GM23338 (cell line): ENCODE measurements at regions not wholly inside any gene's neighbourhood (a gene's known extent, or its start where the extent isn't known, plus 50 kb on each side); places are given as distances from the start of the nearest gene placed in this dataset.

Source experiments
- ATAC-seq: fragments of 200-7000 bp; cut with Tn5 transposase; 3 replicates; pipeline ENCODE4 v1.9.1; 2020
- DNase-seq: peaks from one replicate; pipeline ENCODE4 v3.0.0-alpha.2; 2015; ENCODE audit warnings: low spot score
- H2AFZ ChIP-seq: fragments of 200-600 bp; sonication (generic); 2 replicates; pipeline ENCODE4 v1.8.0; 2016; ENCODE audit warnings: antibody characterized with exemption, mild to moderate bottlenecking, moderate library complexity
- H3F3A ChIP-seq: fragments of 200-600 bp; sonication (generic); replicated peaks from 2 replicates; pipeline ENCODE4 v1.8.0; 2017; ENCODE audit warnings: antibody characterized with exemption, mixed run types, low read depth
- H3K27ac ChIP-seq: fragments of 200-600 bp; sonication (generic); 2 replicates; pipeline ENCODE4 v1.6.1; 2016; ENCODE audit warnings: low read depth
- H3K27me3 ChIP-seq: fragments of 200-600 bp; sonication (generic); 2 replicates; pipeline ENCODE4 v1.8.0; 2016; ENCODE audit warnings: mild to moderate bottlenecking, mixed run types, moderate library complexity; ENCODE audit not compliant: insufficient read depth
- H3K36me3 ChIP-seq: fragments of 200-600 bp; sonication (generic); 2 replicates; pipeline ENCODE4 v1.8.0; 2016; ENCODE audit warnings: mild to moderate bottlenecking; ENCODE audit not compliant: insufficient read depth
- H3K4me1 ChIP-seq: fragments of 200-600 bp; sonication (generic); 2 replicates; pipeline ENCODE4 v1.8.0; 2016; ENCODE audit warnings: mild to moderate bottlenecking, moderate library complexity; ENCODE audit not compliant: insufficient read depth
- H3K4me2 ChIP-seq: fragments of 200-600 bp; sonication (generic); 2 replicates; pipeline ENCODE4 v1.7.1; 2017; ENCODE audit warnings: mixed run types
- H3K4me3 ChIP-seq: fragments of 200-600 bp; sonication (generic); 2 replicates; pipeline ENCODE4 v1.6.1; 2016; ENCODE audit warnings: mixed run types
- H3K79me2 ChIP-seq: fragments of 200-600 bp; sonication (generic); replicated peaks from 2 replicates; pipeline ENCODE4 v1.8.0; 2017; ENCODE audit warnings: mild to moderate bottlenecking; ENCODE audit not compliant: insufficient read depth
- H3K9me2 ChIP-seq: fragments of 200-600 bp; sonication (generic); 2 replicates; pipeline ENCODE4 v1.8.0; 2017; ENCODE audit not compliant: insufficient read depth
- H4K20me1 ChIP-seq: fragments of 200-600 bp; sonication (generic); replicated peaks from 2 replicates; pipeline ENCODE4 v1.8.0; 2017; ENCODE audit warnings: mild to moderate bottlenecking; ENCODE audit not compliant: insufficient read depth
- H3K27ac Mint-ChIP-seq: 2 replicates; pipeline ENCODE4 v1.8.0; 2020; ENCODE audit warnings: inconsistent platforms, mild to moderate bottlenecking, moderate library complexity, mixed read lengths
- H3K27me3 Mint-ChIP-seq: 3 replicates; pipeline ENCODE4 v1.8.0; 2022; ENCODE audit warnings: low read depth, mild to moderate bottlenecking, moderate library complexity, mixed read lengths, inconsistent platforms; ENCODE audit not compliant: insufficient read depth, poor library complexity
- H3K36me3 Mint-ChIP-seq: 3 replicates; pipeline ENCODE4 v1.8.0; 2021; ENCODE audit warnings: low read depth, mild to moderate bottlenecking, inconsistent platforms, moderate library complexity, mixed read lengths
- H3K4me1 Mint-ChIP-seq: 3 replicates; pipeline ENCODE4 v1.8.0; 2020; ENCODE audit warnings: mild to moderate bottlenecking, inconsistent platforms, mixed read lengths
- H3K4me3 Mint-ChIP-seq: 3 replicates; pipeline ENCODE4 v1.8.0; 2021; ENCODE audit warnings: moderate library complexity, mild to moderate bottlenecking, inconsistent platforms, mixed read lengths
- H3K9me3 Mint-ChIP-seq: 3 replicates; pipeline ENCODE4 v1.8.0; 2020; ENCODE audit warnings: moderate library complexity, mild to moderate bottlenecking, inconsistent platforms, mixed read lengths
- CREB1 ChIP-seq: fragments of 250-450 bp; sonication (Bioruptor Pico); IDR thresholded peaks from 2 replicates; pipeline ENCODE4 v1.5.0; 2020; ENCODE audit warnings: low read depth, mild to moderate bottlenecking, moderate library complexity
- EZH2 ChIP-seq: fragments of 200-600 bp; sonication (generic); IDR thresholded peaks from one replicate; pipeline ENCODE4 v1.8.0; 2017; ENCODE audit warnings: antibody characterized with exemption, mild to moderate bottlenecking, low read depth; ENCODE audit not compliant: unreplicated experiment
- EZH2phosphoT487 ChIP-seq: fragments of 200-600 bp; sonication (generic); IDR thresholded peaks from one replicate; pipeline ENCODE4 v1.8.1; 2018; ENCODE audit warnings: antibody characterized with exemption; ENCODE audit not compliant: unreplicated experiment
- JUNB ChIP-seq: IDR thresholded peaks from one replicate; pipeline ENCODE4 v1.6.1; 2016; ENCODE audit warnings: antibody characterized with exemption; ENCODE audit not compliant: unreplicated experiment
- POLR2AphosphoS5 ChIP-seq: IDR thresholded peaks from 2 replicates; pipeline ENCODE4 v1.6.1; 2016; ENCODE audit warnings: antibody characterized with exemption, low read depth
- STAT1 ChIP-seq: IDR thresholded peaks from one replicate; pipeline ENCODE4 v1.6.1; 2016; ENCODE audit warnings: antibody characterized with exemption; ENCODE audit not compliant: unreplicated experiment
- ZNF114 ChIP-seq: fragments of 250-450 bp; sonication (Bioruptor Pico); IDR thresholded peaks from 2 replicates; pipeline ENCODE4 v1.5.0; 2020; ENCODE audit warnings: mild to moderate bottlenecking, moderate library complexity
- ZNF331 ChIP-seq: fragments of 250-450 bp; sonication (Bioruptor Pico); IDR thresholded peaks from 2 replicates; pipeline ENCODE4 v1.5.0; 2020; ENCODE audit warnings: low read depth, mild to moderate bottlenecking, moderate library complexity
- TF ChIP-seq, protein P1 (sequence below), 2 experiments: fragments of 200-600 bp in 1 of 2; sonication (generic) in 1 of 2; conservative IDR thresholded peaks; 2 replicates each; pipeline versions ENCODE4 v1.5.1 to v1.6.1; 2016 to 2017; ENCODE audit warnings: antibody characterized with exemption in 2 of 2, low read depth in 2 of 2, mild to moderate bottlenecking in 2 of 2, moderate library complexity in 1 of 2
- TF ChIP-seq, protein P2 (sequence below): IDR thresholded peaks from one replicate; pipeline ENCODE4 v1.6.1; 2018; ENCODE audit warnings: antibody characterized with exemption; ENCODE audit not compliant: unreplicated experiment
- TF ChIP-seq, protein P3 (sequence below): IDR thresholded peaks from 2 replicates; pipeline ENCODE4 v1.6.1; 2016; ENCODE audit warnings: antibody characterized with exemption
- TF ChIP-seq, protein P4 (sequence below): fragments of 250-450 bp; sonication (Bioruptor Pico); IDR thresholded peaks from 2 replicates; pipeline ENCODE4 v1.5.0; 2020; ENCODE audit warnings: mild to moderate bottlenecking, moderate library complexity

DNA sequence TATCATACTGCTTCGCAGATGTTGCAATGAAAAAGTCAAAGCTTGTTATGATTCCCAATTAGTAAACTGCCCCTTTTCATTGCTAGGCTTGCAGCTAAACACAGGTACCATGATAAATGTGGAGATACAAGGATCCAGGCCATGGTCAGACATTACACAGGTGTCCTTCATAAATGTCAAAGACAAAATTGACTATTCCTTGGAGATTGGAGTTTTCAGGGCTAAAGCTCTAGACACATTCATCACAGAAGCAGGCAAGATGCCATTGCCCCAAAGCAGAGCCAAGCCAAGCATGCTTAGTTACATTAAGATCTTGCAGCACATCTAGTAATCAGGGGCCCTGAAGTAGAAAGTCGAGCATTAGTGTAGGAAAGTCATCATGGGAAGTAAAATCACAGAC is 111.3 kb upstream of the INTU start (continued):
- TF ChIP-seq, protein P1, sequence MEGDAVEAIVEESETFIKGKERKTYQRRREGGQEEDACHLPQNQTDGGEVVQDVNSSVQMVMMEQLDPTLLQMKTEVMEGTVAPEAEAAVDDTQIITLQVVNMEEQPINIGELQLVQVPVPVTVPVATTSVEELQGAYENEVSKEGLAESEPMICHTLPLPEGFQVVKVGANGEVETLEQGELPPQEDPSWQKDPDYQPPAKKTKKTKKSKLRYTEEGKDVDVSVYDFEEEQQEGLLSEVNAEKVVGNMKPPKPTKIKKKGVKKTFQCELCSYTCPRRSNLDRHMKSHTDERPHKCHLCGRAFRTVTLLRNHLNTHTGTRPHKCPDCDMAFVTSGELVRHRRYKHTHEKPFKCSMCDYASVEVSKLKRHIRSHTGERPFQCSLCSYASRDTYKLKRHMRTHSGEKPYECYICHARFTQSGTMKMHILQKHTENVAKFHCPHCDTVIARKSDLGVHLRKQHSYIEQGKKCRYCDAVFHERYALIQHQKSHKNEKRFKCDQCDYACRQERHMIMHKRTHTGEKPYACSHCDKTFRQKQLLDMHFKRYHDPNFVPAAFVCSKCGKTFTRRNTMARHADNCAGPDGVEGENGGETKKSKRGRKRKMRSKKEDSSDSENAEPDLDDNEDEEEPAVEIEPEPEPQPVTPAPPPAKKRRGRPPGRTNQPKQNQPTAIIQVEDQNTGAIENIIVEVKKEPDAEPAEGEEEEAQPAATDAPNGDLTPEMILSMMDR (conservative IDR thresholded peaks at IDR 0.05; ENCODE audit: low read depth in 2 of 2): no peak
- no peak for TF ChIP-seq JUNB
- no peak for TF ChIP-seq ZNF114 (CRISPR knock-in tag)
- TF ChIP-seq EZH2: no peak
- TF ChIP-seq, protein P2, sequence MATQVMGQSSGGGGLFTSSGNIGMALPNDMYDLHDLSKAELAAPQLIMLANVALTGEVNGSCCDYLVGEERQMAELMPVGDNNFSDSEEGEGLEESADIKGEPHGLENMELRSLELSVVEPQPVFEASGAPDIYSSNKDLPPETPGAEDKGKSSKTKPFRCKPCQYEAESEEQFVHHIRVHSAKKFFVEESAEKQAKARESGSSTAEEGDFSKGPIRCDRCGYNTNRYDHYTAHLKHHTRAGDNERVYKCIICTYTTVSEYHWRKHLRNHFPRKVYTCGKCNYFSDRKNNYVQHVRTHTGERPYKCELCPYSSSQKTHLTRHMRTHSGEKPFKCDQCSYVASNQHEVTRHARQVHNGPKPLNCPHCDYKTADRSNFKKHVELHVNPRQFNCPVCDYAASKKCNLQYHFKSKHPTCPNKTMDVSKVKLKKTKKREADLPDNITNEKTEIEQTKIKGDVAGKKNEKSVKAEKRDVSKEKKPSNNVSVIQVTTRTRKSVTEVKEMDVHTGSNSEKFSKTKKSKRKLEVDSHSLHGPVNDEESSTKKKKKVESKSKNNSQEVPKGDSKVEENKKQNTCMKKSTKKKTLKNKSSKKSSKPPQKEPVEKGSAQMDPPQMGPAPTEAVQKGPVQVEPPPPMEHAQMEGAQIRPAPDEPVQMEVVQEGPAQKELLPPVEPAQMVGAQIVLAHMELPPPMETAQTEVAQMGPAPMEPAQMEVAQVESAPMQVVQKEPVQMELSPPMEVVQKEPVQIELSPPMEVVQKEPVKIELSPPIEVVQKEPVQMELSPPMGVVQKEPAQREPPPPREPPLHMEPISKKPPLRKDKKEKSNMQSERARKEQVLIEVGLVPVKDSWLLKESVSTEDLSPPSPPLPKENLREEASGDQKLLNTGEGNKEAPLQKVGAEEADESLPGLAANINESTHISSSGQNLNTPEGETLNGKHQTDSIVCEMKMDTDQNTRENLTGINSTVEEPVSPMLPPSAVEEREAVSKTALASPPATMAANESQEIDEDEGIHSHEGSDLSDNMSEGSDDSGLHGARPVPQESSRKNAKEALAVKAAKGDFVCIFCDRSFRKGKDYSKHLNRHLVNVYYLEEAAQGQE: no peak
- TF ChIP-seq EZH2phosphoT487: no peak
- TF ChIP-seq POLR2AphosphoS5: no peak
- no peak for TF ChIP-seq STAT1
- no peak for TF ChIP-seq CREB1

DNA sequence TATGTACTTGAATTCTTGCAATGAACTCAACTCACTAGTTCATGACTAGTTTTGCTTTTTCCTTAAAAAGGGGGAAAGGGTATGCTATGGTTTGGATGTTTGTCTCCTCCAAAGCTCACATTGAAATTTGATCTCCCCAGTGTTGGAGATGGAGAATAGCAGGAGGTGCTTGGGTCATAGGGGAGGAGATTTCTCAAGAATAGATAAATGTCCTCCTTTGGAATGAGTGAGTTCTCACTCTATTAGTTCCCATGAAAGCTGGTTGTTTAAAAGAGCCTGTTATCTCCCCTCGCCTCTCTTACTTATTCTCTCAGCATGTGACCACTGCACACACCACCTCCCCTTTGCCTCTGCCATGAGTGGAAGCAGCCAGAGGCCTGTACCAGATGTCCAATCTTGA is 109.4 kb upstream of the INTU start:
- Histone ChIP-seq H3K27ac (no peak overlapping the region), H3K4me1 (peaks cover 19% of the 10 kb centered on the region), H3K4me2 (no peak overlapping the region), H3K9me2 (no peaks in the 10 kb centered on the region), H3K79me2 (no peaks in the 10 kb centered on the region), H2AFZ (no peak overlapping the region), H3K4me3 (no peak overlapping the region), H4K20me1 (no peaks in the 10 kb centered on the region), H3K27me3 (no peaks in the 10 kb centered on the region), H3K36me3 (no peaks in the 10 kb centered on the region), H3F3A (no peaks in the 10 kb centered on the region)
- Mint-ChIP-seq H3K27me3 (no peaks in the 10 kb centered on the region), H3K9me3 (peaks cover 4% of the 10 kb centered on the region; the same call in 2 of the 3 replicates), H3K4me3 (no peak overlapping the region), H3K4me1 (peaks cover 13% of the 10 kb centered on the region), H3K27ac (no peak overlapping the region; the same call in 1 of the 2 replicates), H3K36me3 (peaks cover 5% of the 10 kb centered on the region; the same call in 1 of the 3 replicates)
- DNase-seq (no peak), ATAC-seq (no peak)
- TF ChIP-seq, protein P3, sequence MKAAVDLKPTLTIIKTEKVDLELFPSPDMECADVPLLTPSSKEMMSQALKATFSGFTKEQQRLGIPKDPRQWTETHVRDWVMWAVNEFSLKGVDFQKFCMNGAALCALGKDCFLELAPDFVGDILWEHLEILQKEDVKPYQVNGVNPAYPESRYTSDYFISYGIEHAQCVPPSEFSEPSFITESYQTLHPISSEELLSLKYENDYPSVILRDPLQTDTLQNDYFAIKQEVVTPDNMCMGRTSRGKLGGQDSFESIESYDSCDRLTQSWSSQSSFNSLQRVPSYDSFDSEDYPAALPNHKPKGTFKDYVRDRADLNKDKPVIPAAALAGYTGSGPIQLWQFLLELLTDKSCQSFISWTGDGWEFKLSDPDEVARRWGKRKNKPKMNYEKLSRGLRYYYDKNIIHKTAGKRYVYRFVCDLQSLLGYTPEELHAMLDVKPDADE: no peak
- TF ChIP-seq, protein P4, sequence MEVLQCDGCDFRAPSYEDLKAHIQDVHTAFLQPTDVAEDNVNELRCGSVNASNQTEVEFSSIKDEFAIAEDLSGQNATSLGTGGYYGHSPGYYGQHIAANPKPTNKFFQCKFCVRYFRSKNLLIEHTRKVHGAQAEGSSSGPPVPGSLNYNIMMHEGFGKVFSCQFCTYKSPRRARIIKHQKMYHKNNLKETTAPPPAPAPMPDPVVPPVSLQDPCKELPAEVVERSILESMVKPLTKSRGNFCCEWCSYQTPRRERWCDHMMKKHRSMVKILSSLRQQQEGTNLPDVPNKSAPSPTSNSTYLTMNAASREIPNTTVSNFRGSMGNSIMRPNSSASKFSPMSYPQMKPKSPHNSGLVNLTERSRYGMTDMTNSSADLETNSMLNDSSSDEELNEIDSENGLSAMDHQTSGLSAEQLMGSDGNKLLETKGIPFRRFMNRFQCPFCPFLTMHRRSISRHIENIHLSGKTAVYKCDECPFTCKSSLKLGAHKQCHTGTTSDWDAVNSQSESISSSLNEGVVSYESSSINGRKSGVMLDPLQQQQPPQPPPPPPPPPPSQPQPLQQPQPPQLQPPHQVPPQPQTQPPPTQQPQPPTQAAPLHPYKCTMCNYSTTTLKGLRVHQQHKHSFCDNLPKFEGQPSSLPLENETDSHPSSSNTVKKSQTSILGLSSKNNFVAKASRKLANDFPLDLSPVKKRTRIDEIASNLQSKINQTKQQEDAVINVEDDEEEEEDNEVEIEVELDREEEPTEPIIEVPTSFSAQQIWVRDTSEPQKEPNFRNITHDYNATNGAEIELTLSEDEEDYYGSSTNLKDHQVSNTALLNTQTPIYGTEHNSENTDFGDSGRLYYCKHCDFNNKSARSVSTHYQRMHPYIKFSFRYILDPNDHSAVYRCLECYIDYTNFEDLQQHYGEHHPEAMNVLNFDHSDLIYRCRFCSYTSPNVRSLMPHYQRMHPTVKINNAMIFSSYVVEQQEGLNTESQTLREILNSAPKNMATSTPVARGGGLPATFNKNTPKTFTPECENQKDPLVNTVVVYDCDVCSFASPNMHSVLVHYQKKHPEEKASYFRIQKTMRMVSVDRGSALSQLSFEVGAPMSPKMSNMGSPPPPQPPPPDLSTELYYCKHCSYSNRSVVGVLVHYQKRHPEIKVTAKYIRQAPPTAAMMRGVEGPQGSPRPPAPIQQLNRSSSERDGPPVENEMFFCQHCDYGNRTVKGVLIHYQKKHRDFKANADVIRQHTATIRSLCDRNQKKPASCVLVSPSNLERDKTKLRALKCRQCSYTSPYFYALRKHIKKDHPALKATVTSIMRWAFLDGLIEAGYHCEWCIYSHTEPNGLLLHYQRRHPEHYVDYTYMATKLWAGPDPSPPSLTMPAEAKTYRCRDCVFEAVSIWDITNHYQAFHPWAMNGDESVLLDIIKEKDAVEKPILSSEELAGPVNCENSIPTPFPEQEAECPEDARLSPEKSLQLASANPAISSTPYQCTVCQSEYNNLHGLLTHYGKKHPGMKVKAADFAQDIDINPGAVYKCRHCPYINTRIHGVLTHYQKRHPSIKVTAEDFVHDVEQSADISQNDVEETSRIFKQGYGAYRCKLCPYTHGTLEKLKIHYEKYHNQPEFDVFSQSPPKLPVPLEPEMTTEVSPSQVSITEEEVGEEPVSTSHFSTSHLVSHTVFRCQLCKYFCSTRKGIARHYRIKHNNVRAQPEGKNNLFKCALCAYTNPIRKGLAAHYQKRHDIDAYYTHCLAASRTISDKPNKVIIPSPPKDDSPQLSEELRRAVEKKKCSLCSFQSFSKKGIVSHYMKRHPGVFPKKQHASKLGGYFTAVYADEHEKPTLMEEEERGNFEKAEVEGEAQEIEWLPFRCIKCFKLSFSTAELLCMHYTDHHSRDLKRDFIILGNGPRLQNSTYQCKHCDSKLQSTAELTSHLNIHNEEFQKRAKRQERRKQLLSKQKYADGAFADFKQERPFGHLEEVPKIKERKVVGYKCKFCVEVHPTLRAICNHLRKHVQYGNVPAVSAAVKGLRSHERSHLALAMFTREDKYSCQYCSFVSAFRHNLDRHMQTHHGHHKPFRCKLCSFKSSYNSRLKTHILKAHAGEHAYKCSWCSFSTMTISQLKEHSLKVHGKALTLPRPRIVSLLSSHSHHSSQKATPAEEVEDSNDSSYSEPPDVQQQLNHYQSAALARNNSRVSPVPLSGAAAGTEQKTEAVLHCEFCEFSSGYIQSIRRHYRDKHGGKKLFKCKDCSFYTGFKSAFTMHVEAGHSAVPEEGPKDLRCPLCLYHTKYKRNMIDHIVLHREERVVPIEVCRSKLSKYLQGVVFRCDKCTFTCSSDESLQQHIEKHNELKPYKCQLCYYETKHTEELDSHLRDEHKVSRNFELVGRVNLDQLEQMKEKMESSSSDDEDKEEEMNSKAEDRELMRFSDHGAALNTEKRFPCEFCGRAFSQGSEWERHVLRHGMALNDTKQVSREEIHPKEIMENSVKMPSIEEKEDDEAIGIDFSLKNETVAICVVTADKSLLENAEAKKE (CRISPR knock-in tag): no peak
- no peak for TF ChIP-seq EZH2
- no peak for TF ChIP-seq ZNF331 (CRISPR knock-in tag)
